HG02642 (cell line): ENCODE measurements at regions not wholly inside any gene's neighbourhood (a gene's known extent, or its start where the extent isn't known, plus 50 kb on each side); places are given as distances from the start of the nearest gene placed in this dataset.

Experiments used
- ATAC-seq: cut with Tn5 transposase; IDR thresholded peaks from one replicate; pipeline ENCODE4 v1.9.1; 2021; ENCODE audit warnings: mild to moderate bottlenecking; ENCODE audit not compliant: unreplicated experiment, poor library complexity

GRCh38 chr3:110070161-110070916, 733.0 kb upstream of the DPPA4 start:
- ATAC-seq = no peak

GRCh38 chr3:110074095-110074494, 736.7 kb upstream of the DPPA4 start:
- ATAC-seq = no peak

GRCh38 chr3:110077093-110077492, 739.7 kb upstream of the DPPA4 start:
- no peak for ATAC-seq

GRCh38 chr3:110093411-110093810, 756.1 kb upstream of the DPPA4 start:
- no peak for ATAC-seq

GRCh38 chr3:110093812-110094401, 756.6 kb upstream of the DPPA4 start:
- ATAC-seq = no peak

- ATAC-seq = no peak
These were observed 762.4 kb upstream of the DPPA4 start for GRCh38 chr3:110099711-110100110.

GRCh38 chr3:110101361-110101760, 764.0 kb upstream of the DPPA4 start:
- no peak for ATAC-seq

- ATAC-seq = no peak
These were observed 769.5 kb upstream of the DPPA4 start for GRCh38 chr3:110106805-110107204.

- no peak for ATAC-seq
These were observed 786.6 kb upstream of the DPPA4 start for GRCh38 chr3:110123946-110124345.

GRCh38 chr3:110126065-110126464, 788.7 kb upstream of the DPPA4 start:
- ATAC-seq = no peak

- ATAC-seq = no peak
These were observed 796.6 kb upstream of the DPPA4 start for GRCh38 chr3:110133971-110134370.

GRCh38 chr3:110139048-110139447, 801.7 kb upstream of the DPPA4 start:
- no peak for ATAC-seq

GRCh38 chr3:110139821-110140220, 802.5 kb upstream of the DPPA4 start:
- no peak for ATAC-seq

GRCh38 chr3:110149763-110150162, 812.4 kb upstream of the DPPA4 start:
- ATAC-seq = no peak

- ATAC-seq = no peak
These were observed 819.9 kb upstream of the DPPA4 start for GRCh38 chr3:110157221-110157620.

GRCh38 chr3:110164632-110165369, 827.5 kb upstream of the DPPA4 start:
- ATAC-seq = no peak

- ATAC-seq = no peak
These were observed 828.0 kb upstream of the DPPA4 start for GRCh38 chr3:110165370-110165743.

GRCh38 chr3:110165753-110166152, 828.4 kb upstream of the DPPA4 start:
- no peak for ATAC-seq

GRCh38 chr3:110166791-110167190, 829.4 kb upstream of the DPPA4 start:
- ATAC-seq = no peak

- no peak for ATAC-seq
These were observed 837.6 kb upstream of the DPPA4 start for GRCh38 chr3:110174908-110175307.

- no peak for ATAC-seq
These were observed 841.6 kb upstream of the DPPA4 start for GRCh38 chr3:110178965-110179364.
